Tibial nerve (tissue), 3 donors: ENCODE measurements at regions not wholly inside any gene's neighbourhood (a gene's known extent, or its start where the extent isn't known, plus 50 kb on each side); places are given as distances from the start of the nearest gene placed in this dataset.

Experiments used
- POLR2A ChIP-seq, 2 donors: fragments of 450-650 bp; IDR thresholded peaks; one replicate each; pipeline ENCODE4 v1.6.1; 2017; ENCODE audit warnings: antibody characterized with exemption in 2 of 2, mild to moderate bottlenecking in 2 of 2, moderate library complexity in 2 of 2
- TF ChIP-seq, protein P1 (sequence below), 5 experiments: fragments of 200-600 bp in 3 of 5; fragments of 450-650 bp in 2 of 5; sonication (generic) in 3 of 5; IDR thresholded peaks; one replicate each; pipeline ENCODE4 v1.5.1; 2016 to 2019; ENCODE audit warnings: antibody characterized with exemption in 5 of 5, mild to moderate bottlenecking in 3 of 5, moderate library complexity in 2 of 5

DNA sequence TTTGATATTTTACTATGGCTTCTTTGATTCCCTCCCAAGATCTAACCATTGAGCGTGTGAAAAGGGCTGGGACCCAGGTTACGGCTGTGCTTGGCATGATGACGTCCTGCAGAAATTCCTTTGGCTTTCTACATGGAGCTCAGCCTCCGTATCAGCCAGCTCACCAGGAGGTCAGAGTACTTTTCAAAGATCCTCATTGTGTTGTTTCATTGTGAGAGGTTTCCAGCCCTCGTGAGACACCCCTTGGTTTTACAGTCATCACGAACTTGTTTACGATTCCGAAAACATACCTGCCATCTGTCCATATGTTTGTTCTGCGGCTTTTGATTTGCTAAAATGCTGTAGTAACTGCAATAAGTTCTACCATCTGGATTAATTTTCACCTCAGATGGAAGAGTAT, 453.1 kb downstream of the TMEM121 start:
- TF ChIP-seq, protein P1, sequence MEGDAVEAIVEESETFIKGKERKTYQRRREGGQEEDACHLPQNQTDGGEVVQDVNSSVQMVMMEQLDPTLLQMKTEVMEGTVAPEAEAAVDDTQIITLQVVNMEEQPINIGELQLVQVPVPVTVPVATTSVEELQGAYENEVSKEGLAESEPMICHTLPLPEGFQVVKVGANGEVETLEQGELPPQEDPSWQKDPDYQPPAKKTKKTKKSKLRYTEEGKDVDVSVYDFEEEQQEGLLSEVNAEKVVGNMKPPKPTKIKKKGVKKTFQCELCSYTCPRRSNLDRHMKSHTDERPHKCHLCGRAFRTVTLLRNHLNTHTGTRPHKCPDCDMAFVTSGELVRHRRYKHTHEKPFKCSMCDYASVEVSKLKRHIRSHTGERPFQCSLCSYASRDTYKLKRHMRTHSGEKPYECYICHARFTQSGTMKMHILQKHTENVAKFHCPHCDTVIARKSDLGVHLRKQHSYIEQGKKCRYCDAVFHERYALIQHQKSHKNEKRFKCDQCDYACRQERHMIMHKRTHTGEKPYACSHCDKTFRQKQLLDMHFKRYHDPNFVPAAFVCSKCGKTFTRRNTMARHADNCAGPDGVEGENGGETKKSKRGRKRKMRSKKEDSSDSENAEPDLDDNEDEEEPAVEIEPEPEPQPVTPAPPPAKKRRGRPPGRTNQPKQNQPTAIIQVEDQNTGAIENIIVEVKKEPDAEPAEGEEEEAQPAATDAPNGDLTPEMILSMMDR (IDR thresholded peaks at IDR 0.05): no peak
- no peak for TF ChIP-seq POLR2A (IDR thresholded peaks at IDR 0.05)
